ENCODE measurements at regions not wholly inside any gene's neighbourhood (a gene's known extent, or its start where the extent isn't known, plus 50 kb on each side); places are given as distances from the start of the nearest gene placed in this dataset.

DNA sequence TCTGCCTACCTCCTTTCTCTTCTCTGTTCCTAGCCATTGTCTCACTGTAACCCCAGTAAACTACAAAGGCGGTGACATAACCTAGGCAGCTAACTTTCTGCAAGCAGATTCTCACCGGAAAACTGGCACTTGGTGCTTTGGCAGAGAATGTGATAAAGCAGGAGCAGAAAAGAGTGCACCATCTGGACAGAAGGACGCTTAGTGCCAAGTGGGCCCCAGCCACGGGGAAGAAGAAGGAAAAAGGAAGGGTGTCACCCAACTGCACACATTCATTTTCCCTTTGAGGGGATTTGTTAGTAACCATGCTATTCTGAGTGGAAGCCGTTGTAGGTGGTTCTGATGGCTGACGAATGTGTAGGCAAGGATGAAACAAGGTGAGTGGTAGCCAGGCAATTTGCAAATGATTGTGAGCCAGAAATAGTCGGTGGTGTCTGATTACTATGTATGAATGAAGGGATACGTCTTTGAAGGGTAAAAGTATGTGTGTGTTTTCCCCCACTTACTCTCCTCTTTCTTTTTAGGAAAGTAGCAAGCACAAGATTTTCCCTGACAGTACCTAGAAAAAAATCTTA, 148.3 kb upstream of the STXBP5 start:
- ChIA-PET POLR2A (no interaction called here), RAD21 (ENCODE audit: unreplicated experiment) (no interaction called here), SMC1A (ENCODE audit: uncharacterized antibody, unreplicated experiment) (no interaction called here), CTCF (no interaction called here)
- Histone ChIP-seq H3K27ac (ENCODE audit: control insufficient read depth, insufficient read depth) (no peak overlapping the region), H3K27me3 (replicated peaks in 1 of 2; ENCODE audit: control insufficient read depth in 2 of 2, insufficient read depth in 2 of 2, low read length in 1 of 2) (no peaks in the 10 kb centered on the region), H3K79me2 (ENCODE audit: control insufficient read depth, insufficient read depth, low read length) (no peaks in the 10 kb centered on the region), H3K9me3 (replicated peaks; ENCODE audit: control insufficient read depth, insufficient read depth, low read length) (no peaks in the 10 kb centered on the region), H3K4me3 (no peak overlapping the region), H3K4me1 (ENCODE audit: control insufficient read depth, insufficient read depth, low read length) (no peaks in the 10 kb centered on the region), H3K9ac (ENCODE audit: control insufficient read depth, insufficient read depth, low read length) (no peak overlapping the region), H3K4me2 (ENCODE audit: control insufficient read depth, insufficient read depth) (no peak overlapping the region), H2AFZ (ENCODE audit: control insufficient read depth, low read depth, low read length) (no peak overlapping the region), H4K20me1 (ENCODE audit: control insufficient read depth, insufficient read depth) (no peaks in the 10 kb centered on the region), H3K36me3 (ENCODE audit: control insufficient read depth in 2 of 2, insufficient read depth in 2 of 2, low read length in 1 of 2) (no peaks in the 10 kb centered on the region)
- intact Hi-C loops (cut with micrococcal nuclease; ENCODE audit: unreplicated experiment) (no loop called here), in situ Hi-C loops (cut with MboI) (no loop called here)
- FAIRE-seq (no peak), DNase-seq (ENCODE audit: low read depth, low spot score) (no peak), ATAC-seq (no peak)
- 17% methylated on average over 8 of the region's 8 CpGs for WGBS (ENCODE audit: insufficient coverage, insufficient replicate concordance, low lambda C conversion rate, missing lambda C conversion rate)
- no TSS peak for BruUV-seq (replicated peaks)
- TF ChIP-seq FOS (IDR thresholded peaks at IDR 0.05; ENCODE audit: borderline replicate concordance, extremely low read depth, insufficient read length): no peak
- no peak for TF ChIP-seq ZNF217 (IDR thresholded peaks at IDR 0.05)
- no peak for TF ChIP-seq MYC (IDR thresholded peaks at IDR 0.05; ENCODE audit: insufficient read depth, insufficient read length, insufficient replicate concordance, low read length, severe bottlenecking)
- TF ChIP-seq YY1 (IDR thresholded peaks at IDR 0.05; ENCODE audit: low read depth, low read length): no peak

GRCh38 chr6:147057188-147057587, 147.0 kb upstream of the STXBP5 start:
- BruUV-seq (replicated peaks): no TSS peak
- no peak overlapping the region for H2AFZ ChIP-seq (ENCODE audit: control insufficient read depth, low read depth, low read length)
- no peak for FAIRE-seq
- no peaks in the 10 kb centered on the region for H3K4me1 ChIP-seq (ENCODE audit: control insufficient read depth, insufficient read depth, low read length)
- H3K79me2 ChIP-seq (ENCODE audit: control insufficient read depth, insufficient read depth, low read length): no peaks in the 10 kb centered on the region
- no peaks in the 10 kb centered on the region for H3K27me3 ChIP-seq (replicated peaks in 1 of 2; ENCODE audit: control insufficient read depth in 2 of 2, insufficient read depth in 2 of 2, low read length in 1 of 2)
- ChIA-PET POLR2A (no interaction called here), SMC1A (ENCODE audit: uncharacterized antibody, unreplicated experiment) (interaction anchor here (0.5 kb wide), 1 partner anchor 12 kb away, joined by 3 read pairs; no protein-coding TSS in a partner anchor), RAD21 (ENCODE audit: unreplicated experiment) (no interaction called here), CTCF (no interaction called here)
- H3K9ac ChIP-seq (ENCODE audit: control insufficient read depth, insufficient read depth, low read length): no peak overlapping the region
- DNase-seq (ENCODE audit: low read depth, low spot score): no peak
- ATAC-seq: no peak
- H4K20me1 ChIP-seq (ENCODE audit: control insufficient read depth, insufficient read depth): no peaks in the 10 kb centered on the region
- in situ Hi-C loops (cut with MboI) (no loop called here), intact Hi-C loops (cut with micrococcal nuclease; ENCODE audit: unreplicated experiment) (no loop called here)
- 0% methylated on average over 1 of the region's 1 CpG for whole genome bisulfite sequencing (ENCODE audit: insufficient coverage, insufficient replicate concordance, low lambda C conversion rate, missing lambda C conversion rate)
- H3K4me2 ChIP-seq (ENCODE audit: control insufficient read depth, insufficient read depth): no peak overlapping the region
- no peak overlapping the region for H3K4me3 ChIP-seq
- H3K36me3 ChIP-seq (ENCODE audit: control insufficient read depth in 2 of 2, insufficient read depth in 2 of 2, low read length in 1 of 2): no peaks in the 10 kb centered on the region
- H3K27ac ChIP-seq (ENCODE audit: control insufficient read depth, insufficient read depth): no peak overlapping the region
- no peaks in the 10 kb centered on the region for H3K9me3 ChIP-seq (replicated peaks; ENCODE audit: control insufficient read depth, insufficient read depth, low read length)
- TF ChIP-seq CHD1 (IDR thresholded peaks at IDR 0.05; ENCODE audit: low read depth, low read length) (no peak), IKZF1 (conservative IDR thresholded peaks at IDR 0.05) (no peak), MYC (IDR thresholded peaks at IDR 0.05; ENCODE audit: insufficient read depth, insufficient read length, insufficient replicate concordance, low read length, severe bottlenecking) (no peak), ZBED1 (IDR thresholded peaks at IDR 0.05; ENCODE audit: borderline replicate concordance) (no peak), EED (IDR thresholded peaks at IDR 0.05; ENCODE audit: low read depth) (no peak), ZNF274 (IDR thresholded peaks at IDR 0.05; ENCODE audit: insufficient read depth, insufficient read length) (no peak), RCOR1 (conservative IDR thresholded peaks at IDR 0.05; ENCODE audit: low read depth, low read length) (no peak), SMC3 (IDR thresholded peaks at IDR 0.05; ENCODE audit: borderline replicate concordance, low read length) (no peak), CTCF (IDR thresholded peaks at IDR 0.05 in 2 of 3, conservative IDR thresholded peaks at IDR 0.05 in 1 of 3; ENCODE audit: control insufficient read depth in 2 of 3, extremely low read depth in 1 of 3, insufficient read depth in 1 of 3, low read depth in 3 of 3, low read length in 3 of 3) (no peak), TBL1XR1 (IDR thresholded peaks at IDR 0.05; ENCODE audit: low read depth, low read length) (no peak), MLLT1 (IDR thresholded peaks at IDR 0.05) (no peak)
- TF ChIP-seq, protein P1, sequence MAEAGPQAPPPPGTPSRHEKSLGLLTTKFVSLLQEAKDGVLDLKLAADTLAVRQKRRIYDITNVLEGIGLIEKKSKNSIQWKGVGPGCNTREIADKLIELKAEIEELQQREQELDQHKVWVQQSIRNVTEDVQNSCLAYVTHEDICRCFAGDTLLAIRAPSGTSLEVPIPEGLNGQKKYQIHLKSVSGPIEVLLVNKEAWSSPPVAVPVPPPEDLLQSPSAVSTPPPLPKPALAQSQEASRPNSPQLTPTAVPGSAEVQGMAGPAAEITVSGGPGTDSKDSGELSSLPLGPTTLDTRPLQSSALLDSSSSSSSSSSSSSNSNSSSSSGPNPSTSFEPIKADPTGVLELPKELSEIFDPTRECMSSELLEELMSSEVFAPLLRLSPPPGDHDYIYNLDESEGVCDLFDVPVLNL (IDR thresholded peaks at IDR 0.05; ENCODE audit: low read depth, low read length): no peak

Measured in GM12878 (cell line).